Keratinocyte (primary cell): ENCODE measurements at regions not wholly inside any gene's neighbourhood (a gene's known extent, or its start where the extent isn't known, plus 50 kb on each side); places are given as distances from the start of the nearest gene placed in this dataset.
"Not testable (repeated sequence)": the region's sequence is repeated elsewhere in the genome, so short reads cannot be mapped to it uniquely, and the experiment has no call there.

Source experiments
- DNase-seq: peaks from one replicate; pipeline ENCODE4 v3.0.0-alpha.2; 2011; ENCODE audit warnings: low read depth, missing footprints, low spot score
- FAIRE-seq: peaks from 2 replicates; lab custom pipeline; 2011; peaks lifted over from hg19 to GRCh38; lab: Jason Lieb, UNC
- H2AFZ ChIP-seq: 2 replicates; pipeline ENCODE4 v1.6.0; 2012; ENCODE audit warnings: low read length, control low read depth, inconsistent platforms; ENCODE audit not compliant: control insufficient read depth
- H3K27ac ChIP-seq: 2 replicates; pipeline ENCODE4 v1.5.1; 2011; ENCODE audit warnings: low read length; ENCODE audit not compliant: control insufficient read depth, insufficient read depth
- H3K27me3 ChIP-seq: 3 replicates; pipeline ENCODE4 v1.6.0; 2011; ENCODE audit warnings: low read length; ENCODE audit not compliant: control insufficient read depth, insufficient read depth; ENCODE audit errors: extremely low read depth
- H3K36me3 ChIP-seq, 2 experiments: 2 replicates in 1 of 2; 3 replicates in 1 of 2; pipeline ENCODE4 v1.5.1; 2011; ENCODE audit warnings: low read length in 2 of 2, mild to moderate bottlenecking in 1 of 2; ENCODE audit not compliant: control insufficient read depth in 2 of 2, insufficient read depth in 2 of 2; ENCODE audit errors: extremely low read depth in 1 of 2
- H3K4me1 ChIP-seq: 3 replicates; pipeline ENCODE4 v1.5.1; 2011; ENCODE audit warnings: low read length; ENCODE audit not compliant: control insufficient read depth, insufficient read depth; ENCODE audit errors: extremely low read depth
- H3K4me2 ChIP-seq: 3 replicates; pipeline ENCODE4 v1.6.0; 2011; ENCODE audit warnings: low read depth, low read length; ENCODE audit not compliant: control insufficient read depth, insufficient read depth; ENCODE audit errors: extremely low read depth
- H3K4me3 ChIP-seq, 3 experiments: fragments of 200-600 bp in 1 of 3; sonication (generic) in 1 of 3; 2 replicates in 2 of 3; 3 replicates in 1 of 3; pipeline ENCODE4 v1.5.1; 2011 to 2016; ENCODE audit warnings: low read length in 3 of 3, mild to moderate bottlenecking in 3 of 3, control low read depth in 2 of 3, inconsistent platforms in 1 of 3, low read depth in 1 of 3, mixed read lengths in 1 of 3, mixed run types in 1 of 3, moderate library complexity in 1 of 3; ENCODE audit not compliant: control insufficient read depth in 2 of 3, insufficient read depth in 2 of 3; ENCODE audit errors: extremely low read depth in 1 of 3
- H3K79me2 ChIP-seq: 2 replicates; pipeline ENCODE4 v1.6.0; 2012; ENCODE audit warnings: low read length; ENCODE audit not compliant: control insufficient read depth, insufficient read depth
- H3K9ac ChIP-seq: 3 replicates; pipeline ENCODE4 v1.6.0; 2011; ENCODE audit warnings: low read length; ENCODE audit not compliant: control insufficient read depth, insufficient read depth; ENCODE audit errors: extremely low read depth
- H3K9me1 ChIP-seq: 3 replicates; pipeline ENCODE4 v1.6.0; 2011; ENCODE audit warnings: low read length; ENCODE audit not compliant: control insufficient read depth, insufficient read depth; ENCODE audit errors: extremely low read depth
- H3K9me3 ChIP-seq: 2 replicates; pipeline ENCODE4 v1.5.1; 2012; ENCODE audit warnings: low read depth, low read length; ENCODE audit not compliant: control insufficient read depth
- H4K20me1 ChIP-seq: 3 replicates; pipeline ENCODE4 v1.6.0; 2011; ENCODE audit warnings: low read length; ENCODE audit not compliant: control insufficient read depth, insufficient read depth; ENCODE audit errors: extremely low read depth
- CTCF ChIP-seq, 3 experiments: IDR thresholded peaks in 1 of 3; conservative IDR thresholded peaks in 1 of 3; optimal IDR thresholded peaks in 1 of 3; 2 replicates in 2 of 3; 3 replicates in 1 of 3; pipeline versions ENCODE3 to v1.5.1; 2011; ENCODE audit warnings: low read length in 3 of 3, mild to moderate bottlenecking in 3 of 3, moderate library complexity in 2 of 3, control low read depth in 1 of 3, inconsistent platforms in 1 of 3; ENCODE audit not compliant: insufficient read depth in 2 of 3; ENCODE audit errors: extremely low read depth in 1 of 3
- EZH2 ChIP-seq: IDR thresholded peaks from one replicate; pipeline ENCODE4 v1.6.1; 2012; ENCODE audit warnings: inconsistent platforms, mild to moderate bottlenecking, low read length, moderate library complexity
- dilution Hi-C: fragments of 300-500 bp; cut with MboI; formaldehyde crosslinking; loops from one replicate; pipeline ENCODE4 v1.7.0; 2020; ENCODE audit warnings: low sequenced_read_pairs; ENCODE audit not compliant: extremely low pct_ligation_motif_present

- no peaks in the 10 kb centered on the region for H3K27me3 ChIP-seq
- no peaks in the 10 kb centered on the region for H3K4me1 ChIP-seq
- H3K79me2 ChIP-seq: no peaks in the 10 kb centered on the region
- dilution Hi-C loops: no loop called here
- H4K20me1 ChIP-seq: no peaks in the 10 kb centered on the region
- H3K27ac ChIP-seq: no peak overlapping the region
- H2AFZ ChIP-seq: no peak overlapping the region
- no peaks in the 10 kb centered on the region for H3K9me1 ChIP-seq
- no peak for DNase-seq
- no peak overlapping the region for H3K4me3 ChIP-seq
- TF ChIP-seq CTCF (optimal IDR thresholded peaks at IDR 0.05 in 1 of 3, IDR thresholded peaks at IDR 0.05 in 1 of 3, conservative IDR thresholded peaks at IDR 0.05 in 1 of 3; ENCODE audit: extremely low read depth in 1 of 3, insufficient read depth in 2 of 3, low read length in 3 of 3) (no peak), EZH2 (no peak)
- no peaks in the 10 kb centered on the region for H3K9me3 ChIP-seq
- no peak for FAIRE-seq
- no peak overlapping the region for H3K4me2 ChIP-seq
- no peaks in the 10 kb centered on the region for H3K36me3 ChIP-seq
- no peak overlapping the region for H3K9ac ChIP-seq
Observed at GRCh38 chrX:65862638-65863037, 177.2 kb downstream of the VSIG4 start.

GRCh38 chrX:65859299-65859698 is 180.6 kb downstream of the VSIG4 start:
- Histone ChIP-seq H3K4me1 (no peaks in the 10 kb centered on the region), H3K9me1 (no peaks in the 10 kb centered on the region), H3K27me3 (no peaks in the 10 kb centered on the region), H2AFZ (no peak overlapping the region), H3K4me2 (no peak overlapping the region), H3K79me2 (no peaks in the 10 kb centered on the region), H3K27ac (no peak overlapping the region), H3K9me3 (no peaks in the 10 kb centered on the region), H4K20me1 (no peaks in the 10 kb centered on the region), H3K4me3 (no peak overlapping the region), H3K9ac (no peak overlapping the region), H3K36me3 (no peaks in the 10 kb centered on the region)
- dilution Hi-C loops: no loop called here
- no peak for TF ChIP-seq CTCF (optimal IDR thresholded peaks at IDR 0.05 in 1 of 3, IDR thresholded peaks at IDR 0.05 in 1 of 3, conservative IDR thresholded peaks at IDR 0.05 in 1 of 3; ENCODE audit: extremely low read depth in 1 of 3, insufficient read depth in 2 of 3, low read length in 3 of 3)
- TF ChIP-seq EZH2: no peak
- no peak for DNase-seq
- FAIRE-seq: no peak

DNA sequence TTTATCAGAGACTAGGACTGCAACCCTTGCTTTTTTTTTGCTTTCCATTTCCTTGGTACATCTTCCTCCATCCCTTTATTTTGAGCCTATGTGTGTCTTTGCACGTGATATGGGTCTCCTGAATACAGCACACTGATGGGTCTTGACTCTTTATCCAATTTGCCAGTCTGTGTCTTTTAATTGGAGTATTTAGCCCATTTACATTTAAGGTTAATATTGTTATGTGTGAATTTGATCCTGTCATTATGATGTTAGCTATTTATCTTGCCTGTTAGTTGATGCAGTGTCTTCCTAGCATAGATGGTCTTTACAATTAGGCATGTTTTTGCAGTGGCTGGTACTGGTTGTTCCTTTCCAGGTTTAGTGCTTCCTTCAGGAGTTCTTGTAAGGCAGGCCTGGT is 185.4 kb downstream of the VSIG4 start:
- FAIRE-seq, dilution Hi-C loops, H4K20me1 ChIP-seq: not testable (repeated sequence)

GRCh38 chrX:65851306-65851705 is 183.9 kb downstream of the MSN start:
- H3K27ac ChIP-seq, H3K9ac ChIP-seq, H3K27me3 ChIP-seq, H4K20me1 ChIP-seq, DNase-seq, H3K79me2 ChIP-seq, H3K9me1 ChIP-seq, H3K4me2 ChIP-seq, H3K36me3 ChIP-seq, H2AFZ ChIP-seq, dilution Hi-C loops, FAIRE-seq, H3K9me3 ChIP-seq, H3K4me3 ChIP-seq, H3K4me1 ChIP-seq: not testable (repeated sequence)

More for the DNA sequence above, 185.4 kb downstream of the VSIG4 start:
- H3K27ac ChIP-seq, H3K27me3 ChIP-seq, H3K4me1 ChIP-seq, H3K4me3 ChIP-seq, H3K79me2 ChIP-seq, H3K36me3 ChIP-seq, H3K4me2 ChIP-seq, H3K9me3 ChIP-seq, H3K9ac ChIP-seq, DNase-seq, H2AFZ ChIP-seq, H3K9me1 ChIP-seq: not testable (repeated sequence)
